ENCODE measurements at regions not wholly inside any gene's neighbourhood (a gene's known extent, or its start where the extent isn't known, plus 50 kb on each side); places are given as distances from the start of the nearest gene placed in this dataset.

DNA sequence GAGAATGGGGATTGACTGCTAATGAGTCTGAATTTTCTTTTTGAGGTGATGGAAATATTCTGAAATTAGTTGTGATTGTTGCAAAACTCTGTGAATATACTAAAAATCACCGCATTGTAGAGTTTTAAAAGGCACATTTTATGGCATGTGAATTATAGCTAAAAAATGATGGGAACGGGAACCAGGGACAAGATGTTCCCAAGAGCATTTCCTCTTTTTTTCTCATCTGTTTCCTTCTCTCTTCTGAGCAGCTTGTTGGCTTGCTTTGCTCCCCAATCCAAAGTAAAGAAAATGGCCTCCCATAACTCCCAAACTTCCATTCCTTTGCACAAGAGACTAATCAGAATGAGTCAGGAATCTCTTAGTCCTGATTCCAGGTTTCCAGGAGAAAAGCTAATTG, 459.2 kb downstream of the TSHZ3 start:
- TF ChIP-seq, protein P1, sequence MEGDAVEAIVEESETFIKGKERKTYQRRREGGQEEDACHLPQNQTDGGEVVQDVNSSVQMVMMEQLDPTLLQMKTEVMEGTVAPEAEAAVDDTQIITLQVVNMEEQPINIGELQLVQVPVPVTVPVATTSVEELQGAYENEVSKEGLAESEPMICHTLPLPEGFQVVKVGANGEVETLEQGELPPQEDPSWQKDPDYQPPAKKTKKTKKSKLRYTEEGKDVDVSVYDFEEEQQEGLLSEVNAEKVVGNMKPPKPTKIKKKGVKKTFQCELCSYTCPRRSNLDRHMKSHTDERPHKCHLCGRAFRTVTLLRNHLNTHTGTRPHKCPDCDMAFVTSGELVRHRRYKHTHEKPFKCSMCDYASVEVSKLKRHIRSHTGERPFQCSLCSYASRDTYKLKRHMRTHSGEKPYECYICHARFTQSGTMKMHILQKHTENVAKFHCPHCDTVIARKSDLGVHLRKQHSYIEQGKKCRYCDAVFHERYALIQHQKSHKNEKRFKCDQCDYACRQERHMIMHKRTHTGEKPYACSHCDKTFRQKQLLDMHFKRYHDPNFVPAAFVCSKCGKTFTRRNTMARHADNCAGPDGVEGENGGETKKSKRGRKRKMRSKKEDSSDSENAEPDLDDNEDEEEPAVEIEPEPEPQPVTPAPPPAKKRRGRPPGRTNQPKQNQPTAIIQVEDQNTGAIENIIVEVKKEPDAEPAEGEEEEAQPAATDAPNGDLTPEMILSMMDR (conservative IDR thresholded peaks at IDR 0.05 in 1 of 2, IDR thresholded peaks at IDR 0.05 in 1 of 2; ENCODE audit: low read depth in 1 of 2, low read length in 2 of 2), result no peak
- no peak for TF ChIP-seq EZH2 (IDR thresholded peaks at IDR 0.05; ENCODE audit: low read length, missing control alignments)

All from fibroblast of lung (primary cell).